ENCODE measurements at regions not wholly inside any gene's neighbourhood (a gene's known extent, or its start where the extent isn't known, plus 50 kb on each side); places are given as distances from the start of the nearest gene placed in this dataset.

GRCh38 chr15:35928847-35929246, 382.9 kb upstream of the DPH6 start:
- no peaks in the 10 kb centered on the region for H3K9me3 ChIP-seq
- intact Hi-C loops (cut with DNase I) = no loop called here
- no peak for TF ChIP-seq CTCF (IDR thresholded peaks at IDR 0.05)
- no peak for TF ChIP-seq POLR2A (IDR thresholded peaks at IDR 0.05)
- WGBS, 2 donors = 90 to 92% methylated on average over 2 of the region's 2 CpGs
- no peaks in the 10 kb centered on the region for H3K27me3 ChIP-seq
- no peaks in the 10 kb centered on the region for H3K4me1 ChIP-seq
- no peak overlapping the region for H3K27ac ChIP-seq
- H3K36me3 ChIP-seq = no peaks in the 10 kb centered on the region
- H3K4me3 ChIP-seq = no peak overlapping the region
- no peak for DNase-seq

- Histone ChIP-seq H3K36me3 (no peaks in the 10 kb centered on the region), H3K27me3 (no peaks in the 10 kb centered on the region), H3K4me1 (no peaks in the 10 kb centered on the region), H3K9me3 (no peaks in the 10 kb centered on the region), H3K4me3 (no peak overlapping the region), H3K27ac (no peak overlapping the region)
- no peak for DNase-seq
- TF ChIP-seq POLR2A (IDR thresholded peaks at IDR 0.05) = no peak
- TF ChIP-seq CTCF (IDR thresholded peaks at IDR 0.05) = no peak
- 59 to 86% methylated on average over 4 of the region's 4 CpGs for WGBS, 2 donors
- intact Hi-C loops (cut with DNase I) = no loop called here
Observed at GRCh38 chr15:35929740-35930444, 383.9 kb upstream of the DPH6 start.

- intact Hi-C loops (cut with DNase I) = no loop called here
- no peak overlapping the region for H3K27ac ChIP-seq
- no peak for TF ChIP-seq POLR2A (IDR thresholded peaks at IDR 0.05)
- TF ChIP-seq CTCF (IDR thresholded peaks at IDR 0.05) = no peak
- no peaks in the 10 kb centered on the region for H3K36me3 ChIP-seq
- H3K27me3 ChIP-seq = no peaks in the 10 kb centered on the region
- 47 to 50% methylated on average over 2 of the region's 2 CpGs for WGBS, 2 donors
- no peaks in the 10 kb centered on the region for H3K4me1 ChIP-seq
- DNase-seq = no peak
- no peaks in the 10 kb centered on the region for H3K9me3 ChIP-seq
- no peak overlapping the region for H3K4me3 ChIP-seq
Observed at GRCh38 chr15:35931799-35932341, 385.9 kb upstream of the DPH6 start.

- intact Hi-C loops (cut with DNase I) = no loop called here
- TF ChIP-seq POLR2A (IDR thresholded peaks at IDR 0.05) = no peak
- no peak for TF ChIP-seq CTCF (IDR thresholded peaks at IDR 0.05)
- Histone ChIP-seq H3K27me3 (no peaks in the 10 kb centered on the region), H3K36me3 (no peaks in the 10 kb centered on the region), H3K4me3 (no peak overlapping the region), H3K27ac (no peak overlapping the region), H3K9me3 (no peaks in the 10 kb centered on the region), H3K4me1 (no peaks in the 10 kb centered on the region)
- 57 to 73% methylated on average over 5 of the region's 5 CpGs for WGBS, 2 donors
- no peak for DNase-seq
Observed at GRCh38 chr15:35932531-35932930, 386.6 kb upstream of the DPH6 start.

GRCh38 chr15:35933531-35933930, 387.6 kb upstream of the DPH6 start:
- no peaks in the 10 kb centered on the region for H3K9me3 ChIP-seq

More at GRCh38 chr15:35933531-35933930, 387.6 kb upstream of the DPH6 start:
- H3K4me1 ChIP-seq = no peaks in the 10 kb centered on the region
- no peaks in the 10 kb centered on the region for H3K27me3 ChIP-seq
- H3K36me3 ChIP-seq = no peaks in the 10 kb centered on the region
- WGBS, 2 donors = 59 to 66% methylated on average over 3 of the region's 3 CpGs
- TF ChIP-seq POLR2A (IDR thresholded peaks at IDR 0.05) (no peak), CTCF (IDR thresholded peaks at IDR 0.05) (no peak)
- no peak overlapping the region for H3K4me3 ChIP-seq
- intact Hi-C loops (cut with DNase I) = no loop called here
- no peak overlapping the region for H3K27ac ChIP-seq
- no peak for DNase-seq

Data from esophagus squamous epithelium (tissue), 5 donors.